ENCODE measurements at regions not wholly inside any gene's neighbourhood (a gene's known extent, or its start where the extent isn't known, plus 50 kb on each side); places are given as distances from the start of the nearest gene placed in this dataset.

DNA sequence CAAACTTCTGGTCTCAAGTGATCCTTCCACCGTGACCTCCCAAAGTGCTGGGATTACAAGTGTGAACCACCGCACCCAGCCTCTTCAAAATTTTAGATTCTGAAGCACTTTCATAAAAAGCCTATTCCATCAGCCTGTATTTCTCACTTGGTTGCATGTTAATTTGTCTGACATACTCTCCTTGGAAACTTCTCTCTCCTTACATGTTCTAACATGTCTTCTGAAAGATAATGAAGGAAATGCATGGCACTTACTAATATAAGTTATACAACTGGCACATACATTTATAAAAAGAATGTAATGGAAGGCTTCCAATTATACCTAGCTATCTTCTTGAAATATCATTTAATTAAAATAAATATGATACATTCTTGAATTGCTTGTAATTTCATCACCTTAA, 597.5 kb downstream of the TBC1D32 start (continued):
- TF ChIP-seq ETS1 (IDR thresholded peaks at IDR 0.05) (no peak), JUNB (IDR thresholded peaks at IDR 0.05; ENCODE audit: unreplicated experiment) (no peak), CREB1 (CRISPR knock-in tag; IDR thresholded peaks at IDR 0.05; ENCODE audit: low read depth) (no peak), EZH2phosphoT487 (IDR thresholded peaks at IDR 0.05; ENCODE audit: unreplicated experiment) (no peak), STAT1 (IDR thresholded peaks at IDR 0.05; ENCODE audit: unreplicated experiment) (no peak)
- TF ChIP-seq, protein P1, sequence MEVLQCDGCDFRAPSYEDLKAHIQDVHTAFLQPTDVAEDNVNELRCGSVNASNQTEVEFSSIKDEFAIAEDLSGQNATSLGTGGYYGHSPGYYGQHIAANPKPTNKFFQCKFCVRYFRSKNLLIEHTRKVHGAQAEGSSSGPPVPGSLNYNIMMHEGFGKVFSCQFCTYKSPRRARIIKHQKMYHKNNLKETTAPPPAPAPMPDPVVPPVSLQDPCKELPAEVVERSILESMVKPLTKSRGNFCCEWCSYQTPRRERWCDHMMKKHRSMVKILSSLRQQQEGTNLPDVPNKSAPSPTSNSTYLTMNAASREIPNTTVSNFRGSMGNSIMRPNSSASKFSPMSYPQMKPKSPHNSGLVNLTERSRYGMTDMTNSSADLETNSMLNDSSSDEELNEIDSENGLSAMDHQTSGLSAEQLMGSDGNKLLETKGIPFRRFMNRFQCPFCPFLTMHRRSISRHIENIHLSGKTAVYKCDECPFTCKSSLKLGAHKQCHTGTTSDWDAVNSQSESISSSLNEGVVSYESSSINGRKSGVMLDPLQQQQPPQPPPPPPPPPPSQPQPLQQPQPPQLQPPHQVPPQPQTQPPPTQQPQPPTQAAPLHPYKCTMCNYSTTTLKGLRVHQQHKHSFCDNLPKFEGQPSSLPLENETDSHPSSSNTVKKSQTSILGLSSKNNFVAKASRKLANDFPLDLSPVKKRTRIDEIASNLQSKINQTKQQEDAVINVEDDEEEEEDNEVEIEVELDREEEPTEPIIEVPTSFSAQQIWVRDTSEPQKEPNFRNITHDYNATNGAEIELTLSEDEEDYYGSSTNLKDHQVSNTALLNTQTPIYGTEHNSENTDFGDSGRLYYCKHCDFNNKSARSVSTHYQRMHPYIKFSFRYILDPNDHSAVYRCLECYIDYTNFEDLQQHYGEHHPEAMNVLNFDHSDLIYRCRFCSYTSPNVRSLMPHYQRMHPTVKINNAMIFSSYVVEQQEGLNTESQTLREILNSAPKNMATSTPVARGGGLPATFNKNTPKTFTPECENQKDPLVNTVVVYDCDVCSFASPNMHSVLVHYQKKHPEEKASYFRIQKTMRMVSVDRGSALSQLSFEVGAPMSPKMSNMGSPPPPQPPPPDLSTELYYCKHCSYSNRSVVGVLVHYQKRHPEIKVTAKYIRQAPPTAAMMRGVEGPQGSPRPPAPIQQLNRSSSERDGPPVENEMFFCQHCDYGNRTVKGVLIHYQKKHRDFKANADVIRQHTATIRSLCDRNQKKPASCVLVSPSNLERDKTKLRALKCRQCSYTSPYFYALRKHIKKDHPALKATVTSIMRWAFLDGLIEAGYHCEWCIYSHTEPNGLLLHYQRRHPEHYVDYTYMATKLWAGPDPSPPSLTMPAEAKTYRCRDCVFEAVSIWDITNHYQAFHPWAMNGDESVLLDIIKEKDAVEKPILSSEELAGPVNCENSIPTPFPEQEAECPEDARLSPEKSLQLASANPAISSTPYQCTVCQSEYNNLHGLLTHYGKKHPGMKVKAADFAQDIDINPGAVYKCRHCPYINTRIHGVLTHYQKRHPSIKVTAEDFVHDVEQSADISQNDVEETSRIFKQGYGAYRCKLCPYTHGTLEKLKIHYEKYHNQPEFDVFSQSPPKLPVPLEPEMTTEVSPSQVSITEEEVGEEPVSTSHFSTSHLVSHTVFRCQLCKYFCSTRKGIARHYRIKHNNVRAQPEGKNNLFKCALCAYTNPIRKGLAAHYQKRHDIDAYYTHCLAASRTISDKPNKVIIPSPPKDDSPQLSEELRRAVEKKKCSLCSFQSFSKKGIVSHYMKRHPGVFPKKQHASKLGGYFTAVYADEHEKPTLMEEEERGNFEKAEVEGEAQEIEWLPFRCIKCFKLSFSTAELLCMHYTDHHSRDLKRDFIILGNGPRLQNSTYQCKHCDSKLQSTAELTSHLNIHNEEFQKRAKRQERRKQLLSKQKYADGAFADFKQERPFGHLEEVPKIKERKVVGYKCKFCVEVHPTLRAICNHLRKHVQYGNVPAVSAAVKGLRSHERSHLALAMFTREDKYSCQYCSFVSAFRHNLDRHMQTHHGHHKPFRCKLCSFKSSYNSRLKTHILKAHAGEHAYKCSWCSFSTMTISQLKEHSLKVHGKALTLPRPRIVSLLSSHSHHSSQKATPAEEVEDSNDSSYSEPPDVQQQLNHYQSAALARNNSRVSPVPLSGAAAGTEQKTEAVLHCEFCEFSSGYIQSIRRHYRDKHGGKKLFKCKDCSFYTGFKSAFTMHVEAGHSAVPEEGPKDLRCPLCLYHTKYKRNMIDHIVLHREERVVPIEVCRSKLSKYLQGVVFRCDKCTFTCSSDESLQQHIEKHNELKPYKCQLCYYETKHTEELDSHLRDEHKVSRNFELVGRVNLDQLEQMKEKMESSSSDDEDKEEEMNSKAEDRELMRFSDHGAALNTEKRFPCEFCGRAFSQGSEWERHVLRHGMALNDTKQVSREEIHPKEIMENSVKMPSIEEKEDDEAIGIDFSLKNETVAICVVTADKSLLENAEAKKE (CRISPR knock-in tag; IDR thresholded peaks at IDR 0.05) = no peak

- H3F3A ChIP-seq (replicated peaks; ENCODE audit: low read depth) = no peaks in the 10 kb centered on the region
- DNase-seq (ENCODE audit: low spot score) = no peak
- H3K36me3 Mint-ChIP-seq (ENCODE audit: low read depth) = peaks cover 2% of the 10 kb centered on the region; the same call in 2 of the 3 replicates
- H2AFZ ChIP-seq = 0 out of 2 replicates have a peak overlapping the region, but pooled peaks have one; percentile 12
- no peak overlapping the region for H3K4me2 ChIP-seq
- H3K4me3 ChIP-seq = no peak overlapping the region
- ATAC-seq = no peak
- H3K27me3 ChIP-seq (ENCODE audit: insufficient read depth) = no peaks in the 10 kb centered on the region
- H3K79me2 ChIP-seq (replicated peaks; ENCODE audit: insufficient read depth) = no peaks in the 10 kb centered on the region
- no peak overlapping the region for H3K4me3 Mint-ChIP-seq
- no peaks in the 10 kb centered on the region for H3K27me3 Mint-ChIP-seq (ENCODE audit: insufficient read depth, low read depth, poor library complexity)
- H3K9me3 Mint-ChIP-seq = peaks cover 10% of the 10 kb centered on the region
- 0 out of 2 replicates have a peak, but pooled peaks cover 5% of the 10 kb centered on the region for H3K9me2 ChIP-seq (ENCODE audit: insufficient read depth)
- TF ChIP-seq NANOG (IDR thresholded peaks at IDR 0.05; ENCODE audit: borderline replicate concordance) = no peak
- no peaks in the 10 kb centered on the region for H3K4me1 ChIP-seq (ENCODE audit: insufficient read depth)
- H3K4me1 Mint-ChIP-seq = no peaks in the 10 kb centered on the region
- H4K20me1 ChIP-seq (replicated peaks; ENCODE audit: insufficient read depth) = no peaks in the 10 kb centered on the region
- H3K27ac Mint-ChIP-seq = no peak overlapping the region
- no peaks in the 10 kb centered on the region for H3K36me3 ChIP-seq (ENCODE audit: insufficient read depth)
- no peak overlapping the region for H3K27ac ChIP-seq (ENCODE audit: low read depth)
These were observed 598.6 kb downstream of the TBC1D32 start for GRCh38 chr6:120735641-120736040.
